ENCODE measurements at regions not wholly inside any gene's neighbourhood (a gene's known extent, or its start where the extent isn't known, plus 50 kb on each side); places are given as distances from the start of the nearest gene placed in this dataset.

GRCh38 chr11:98842187-98842586 lies 178.6 kb upstream of the CNTN5 start:
- Mint-ChIP-seq H3K9me3 (peaks cover 3 to 23% (median 8%) of the 10 kb centered on the region in 7 donors), H3K4me1 (no peaks in the 10 kb centered on the region), H3K4me3 (no peak overlapping the region), H3K36me3 (no peaks in the 10 kb centered on the region), H3K27ac (no peak overlapping the region), H3K27me3 (ENCODE audit: low read depth in 3 of 3) (no peaks in the 10 kb centered on the region)
- Histone ChIP-seq H3K4me3 (replicated peaks in 1 of 3; ENCODE audit: low read depth in 2 of 3, low read length in 3 of 3) (no peak overlapping the region), H3K4me1 (ENCODE audit: control insufficient read depth in 1 of 2, insufficient read depth in 2 of 2, low read length in 2 of 2) (no peaks in the 10 kb centered on the region), H3K27me3 (ENCODE audit: control insufficient read depth in 2 of 2, insufficient read depth in 2 of 2, low read length in 2 of 2) (no peaks in the 10 kb centered on the region), H3K4me2 (replicated peaks; ENCODE audit: extremely low read depth, low read length, poor library complexity, severe bottlenecking) (no peak overlapping the region), H4K20me1 (ENCODE audit: insufficient read depth, low read length) (no peaks in the 10 kb centered on the region), H3K27ac (ENCODE audit: low read depth in 1 of 2, low read length in 2 of 2) (no peak overlapping the region), H3K9me3 (replicated peaks in 1 of 2; ENCODE audit: control insufficient read depth in 1 of 2, insufficient read depth in 1 of 2, low read length in 2 of 2) (peaks cover 21 to 23% of the 10 kb centered on the region in 2 donors), H3K36me3 (replicated peaks in 1 of 2; ENCODE audit: control insufficient read depth in 1 of 2, insufficient read depth in 2 of 2, low read length in 2 of 2) (no peaks in the 10 kb centered on the region), H2AFZ (ENCODE audit: insufficient read depth, low read depth, low read length, poor library complexity, severe bottlenecking) (no peak overlapping the region), H3K79me2 (ENCODE audit: insufficient read depth, low read length) (no peaks in the 10 kb centered on the region), H3K9ac (ENCODE audit: insufficient read depth, low read length, poor library complexity, severe bottlenecking) (no peak overlapping the region)
- no peak for TF ChIP-seq CTCF (IDR thresholded peaks at IDR 0.05)
- intact Hi-C loops (cut with micrococcal nuclease) = no loop called here
- no peak for DNase-seq

- Histone ChIP-seq H3K9ac (ENCODE audit: insufficient read depth, low read length, poor library complexity, severe bottlenecking) (no peak overlapping the region), H3K27me3 (ENCODE audit: control insufficient read depth in 2 of 2, insufficient read depth in 2 of 2, low read length in 2 of 2) (no peaks in the 10 kb centered on the region), H3K4me3 (replicated peaks in 1 of 3; ENCODE audit: low read depth in 2 of 3, low read length in 3 of 3) (no peak overlapping the region), H3K4me2 (replicated peaks; ENCODE audit: extremely low read depth, low read length, poor library complexity, severe bottlenecking) (no peak overlapping the region), H2AFZ (ENCODE audit: insufficient read depth, low read depth, low read length, poor library complexity, severe bottlenecking) (no peak overlapping the region), H3K4me1 (ENCODE audit: control insufficient read depth in 1 of 2, insufficient read depth in 2 of 2, low read length in 2 of 2) (no peaks in the 10 kb centered on the region), H3K79me2 (ENCODE audit: insufficient read depth, low read length) (no peaks in the 10 kb centered on the region), H3K9me3 (replicated peaks in 1 of 2; ENCODE audit: control insufficient read depth in 1 of 2, insufficient read depth in 1 of 2, low read length in 2 of 2) (peaks cover 12 to 13% of the 10 kb centered on the region in 2 donors), H4K20me1 (ENCODE audit: insufficient read depth, low read length) (no peaks in the 10 kb centered on the region), H3K36me3 (replicated peaks in 1 of 2; ENCODE audit: control insufficient read depth in 1 of 2, insufficient read depth in 2 of 2, low read length in 2 of 2) (no peaks in the 10 kb centered on the region), H3K27ac (ENCODE audit: low read depth in 1 of 2, low read length in 2 of 2) (no peak overlapping the region)
- peaks cover 0 to 11% (median 4%) of the 10 kb centered on the region in 7 donors for H3K9me3 Mint-ChIP-seq
- no peaks in the 10 kb centered on the region for H3K4me1 Mint-ChIP-seq
- no peak for TF ChIP-seq CTCF (IDR thresholded peaks at IDR 0.05)
- H3K4me3 Mint-ChIP-seq = no peak overlapping the region
- no peaks in the 10 kb centered on the region for H3K36me3 Mint-ChIP-seq
- DNase-seq = no peak
- no peak overlapping the region for H3K27ac Mint-ChIP-seq
- no CpG with 5 or more reads among the region's 5 CpGs for WGBS (ENCODE audit: insufficient coverage)
- intact Hi-C loops (cut with micrococcal nuclease) = no loop called here
- H3K27me3 Mint-ChIP-seq (ENCODE audit: low read depth in 3 of 3) = no peaks in the 10 kb centered on the region
These were observed 158.6 kb upstream of the CNTN5 start for GRCh38 chr11:98862169-98862568.

Measured in CD14-positive monocyte (primary cell).